HFFc6 (cell line): ENCODE measurements at regions not wholly inside any gene's neighbourhood (a gene's known extent, or its start where the extent isn't known, plus 50 kb on each side); places are given as distances from the start of the nearest gene placed in this dataset.

Source experiments
- DNase-seq: peaks from one replicate; pipeline ENCODE4 v3.0.0-alpha.2; 2018
- H3K27ac Mint-ChIP-seq: 2 replicates; pipeline ENCODE4 v1.8.0; 2020; ENCODE audit warnings: mild to moderate bottlenecking, mixed read lengths
- H3K27me3 Mint-ChIP-seq: 2 replicates; pipeline ENCODE4 v1.8.0; 2021; ENCODE audit warnings: mild to moderate bottlenecking, moderate library complexity, mixed read lengths; ENCODE audit not compliant: insufficient read depth
- H3K36me3 Mint-ChIP-seq: 2 replicates; pipeline ENCODE4 v1.8.0; 2021; ENCODE audit warnings: low read depth, mixed read lengths
- H3K4me1 Mint-ChIP-seq: 2 replicates; pipeline ENCODE4 v1.8.0; 2020; ENCODE audit warnings: low read depth, mixed read lengths
- H3K4me3 Mint-ChIP-seq: 2 replicates; pipeline ENCODE4 v1.8.0; 2020; ENCODE audit warnings: mild to moderate bottlenecking, moderate library complexity, mixed read lengths
- H3K9me3 Mint-ChIP-seq: 2 replicates; pipeline ENCODE4 v1.8.0; 2020; ENCODE audit warnings: mild to moderate bottlenecking, mixed read lengths
- TF ChIP-seq, protein P1 (sequence below): fragments of 200-600 bp; sonication (generic); IDR thresholded peaks from 2 replicates; pipeline ENCODE4 v1.5.0; 2021; ENCODE audit warnings: antibody characterized with exemption, mild to moderate bottlenecking

- no peak for DNase-seq
- TF ChIP-seq, protein P1, sequence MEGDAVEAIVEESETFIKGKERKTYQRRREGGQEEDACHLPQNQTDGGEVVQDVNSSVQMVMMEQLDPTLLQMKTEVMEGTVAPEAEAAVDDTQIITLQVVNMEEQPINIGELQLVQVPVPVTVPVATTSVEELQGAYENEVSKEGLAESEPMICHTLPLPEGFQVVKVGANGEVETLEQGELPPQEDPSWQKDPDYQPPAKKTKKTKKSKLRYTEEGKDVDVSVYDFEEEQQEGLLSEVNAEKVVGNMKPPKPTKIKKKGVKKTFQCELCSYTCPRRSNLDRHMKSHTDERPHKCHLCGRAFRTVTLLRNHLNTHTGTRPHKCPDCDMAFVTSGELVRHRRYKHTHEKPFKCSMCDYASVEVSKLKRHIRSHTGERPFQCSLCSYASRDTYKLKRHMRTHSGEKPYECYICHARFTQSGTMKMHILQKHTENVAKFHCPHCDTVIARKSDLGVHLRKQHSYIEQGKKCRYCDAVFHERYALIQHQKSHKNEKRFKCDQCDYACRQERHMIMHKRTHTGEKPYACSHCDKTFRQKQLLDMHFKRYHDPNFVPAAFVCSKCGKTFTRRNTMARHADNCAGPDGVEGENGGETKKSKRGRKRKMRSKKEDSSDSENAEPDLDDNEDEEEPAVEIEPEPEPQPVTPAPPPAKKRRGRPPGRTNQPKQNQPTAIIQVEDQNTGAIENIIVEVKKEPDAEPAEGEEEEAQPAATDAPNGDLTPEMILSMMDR, result no peak
- H3K36me3 Mint-ChIP-seq, result no peaks in the 10 kb centered on the region
- no peaks in the 10 kb centered on the region for H3K4me1 Mint-ChIP-seq
- H3K27me3 Mint-ChIP-seq, result peaks cover 1% of the 10 kb centered on the region; the same call in 1 of the 2 replicates
- no peak overlapping the region for H3K4me3 Mint-ChIP-seq
- H3K27ac Mint-ChIP-seq, result no peak overlapping the region
- peaks cover 42% of the 10 kb centered on the region for H3K9me3 Mint-ChIP-seq
These were observed 298.2 kb upstream of the MAF start for GRCh38 chr16:79898703-79899102.

GRCh38 chr16:79897453-79898146 is 297.1 kb upstream of the MAF start:
- H3K9me3 Mint-ChIP-seq, result peaks cover 40% of the 10 kb centered on the region
- peaks cover 1% of the 10 kb centered on the region; the same call in 1 of the 2 replicates for H3K27me3 Mint-ChIP-seq
- H3K4me1 Mint-ChIP-seq, result no peaks in the 10 kb centered on the region
- H3K36me3 Mint-ChIP-seq, result no peaks in the 10 kb centered on the region
- no peak overlapping the region for H3K4me3 Mint-ChIP-seq
- TF ChIP-seq, protein P1, result no peak
- no peak overlapping the region for H3K27ac Mint-ChIP-seq
- DNase-seq, result no peak

- Mint-ChIP-seq H3K4me3 (no peak overlapping the region), H3K9me3 (peaks cover 37% of the 10 kb centered on the region), H3K27ac (no peak overlapping the region), H3K4me1 (no peaks in the 10 kb centered on the region), H3K27me3 (peaks cover 1% of the 10 kb centered on the region; the same call in 1 of the 2 replicates), H3K36me3 (no peaks in the 10 kb centered on the region)
- DNase-seq, result no peak
- TF ChIP-seq, protein P1, result no peak
These were observed 296.5 kb upstream of the MAF start for GRCh38 chr16:79897104-79897452.

GRCh38 chr16:79895917-79896203 is 295.3 kb upstream of the MAF start:
- Mint-ChIP-seq H3K27ac (no peak overlapping the region), H3K4me3 (no peak overlapping the region), H3K36me3 (no peaks in the 10 kb centered on the region), H3K9me3 (peaks cover 28% of the 10 kb centered on the region), H3K27me3 (peaks cover 1% of the 10 kb centered on the region; the same call in 1 of the 2 replicates), H3K4me1 (no peaks in the 10 kb centered on the region)
- DNase-seq, result no peak
- TF ChIP-seq, protein P1, result no peak

DNA sequence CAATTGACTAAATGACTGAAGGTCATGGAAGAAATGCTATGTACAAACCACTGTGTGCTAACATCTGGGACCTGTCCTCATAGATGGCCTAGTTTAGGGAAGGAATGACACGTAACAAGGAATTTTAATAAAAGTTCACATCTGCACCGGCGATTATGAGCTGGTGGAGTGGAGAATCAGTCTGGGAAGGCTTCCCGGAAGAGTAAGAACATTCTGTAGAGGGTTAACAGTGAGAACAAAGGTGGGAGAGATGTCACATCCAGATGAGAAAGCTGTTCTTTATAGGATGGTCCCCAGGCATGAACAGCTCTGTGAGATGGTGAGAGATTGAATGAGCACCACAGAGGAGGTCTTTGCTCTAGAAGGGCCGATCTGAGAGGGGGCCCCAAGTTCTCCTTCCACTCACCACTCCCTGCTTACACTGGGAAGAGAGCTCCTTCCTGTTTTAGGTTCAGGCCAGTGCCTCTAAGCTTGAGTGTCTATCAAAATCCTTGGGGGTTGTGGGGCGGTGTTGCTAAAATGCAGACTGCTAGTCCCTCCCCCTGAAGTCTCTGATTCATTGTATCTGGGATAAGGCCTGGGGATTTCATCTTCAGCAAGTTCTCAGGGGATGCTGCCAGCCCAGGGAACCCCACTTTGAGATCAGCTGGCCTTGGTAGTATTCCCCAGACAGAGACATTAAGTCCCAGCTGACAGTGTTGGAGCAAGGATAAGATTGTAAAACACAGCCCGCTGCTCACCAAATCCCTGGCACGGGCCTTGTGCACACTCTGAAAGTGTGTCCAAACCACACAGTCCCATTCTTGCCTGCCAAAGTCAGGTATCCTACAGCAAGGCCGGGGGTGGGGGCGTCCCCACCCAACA is 294.7 kb upstream of the MAF start:
- no peaks in the 10 kb centered on the region for H3K36me3 Mint-ChIP-seq

More for the DNA sequence above, 294.7 kb upstream of the MAF start:
- Mint-ChIP-seq H3K9me3 (peaks cover 25% of the 10 kb centered on the region), H3K4me1 (no peaks in the 10 kb centered on the region), H3K27me3 (peaks cover 1% of the 10 kb centered on the region; the same call in 1 of the 2 replicates), H3K4me3 (no peak overlapping the region), H3K27ac (no peak overlapping the region)
- DNase-seq, result no peak
- TF ChIP-seq, protein P1, result no peak
